Upper lobe of left lung (tissue), 4 donors: ENCODE measurements at regions not wholly inside any gene's neighbourhood (a gene's known extent, or its start where the extent isn't known, plus 50 kb on each side); places are given as distances from the start of the nearest gene placed in this dataset.

Experiments used
- CTCF ChIP-seq, 6 experiments: fragments of 450-650 bp in 4 of 6; fragments of 200-600 bp in 2 of 6; sonication (generic) in 2 of 6; IDR thresholded peaks; one replicate each; pipeline ENCODE4 v1.5.1; 2016 to 2019; ENCODE audit warnings: antibody characterized with exemption in 6 of 6
- POLR2A ChIP-seq, 4 donors: fragments of 450-650 bp; IDR thresholded peaks; one replicate each; pipeline ENCODE4 v1.5.1; 2016 to 2017; ENCODE audit warnings: antibody characterized with exemption in 4 of 4, mild to moderate bottlenecking in 2 of 4

- TF ChIP-seq POLR2A (IDR thresholded peaks at IDR 0.05) (no peak), CTCF (IDR thresholded peaks at IDR 0.05) (no peak)
Measured at GRCh38 chr6:12567682-12568081, 148.9 kb upstream of the PHACTR1 start.
